ENCODE measurements at regions not wholly inside any gene's neighbourhood (a gene's known extent, or its start where the extent isn't known, plus 50 kb on each side); places are given as distances from the start of the nearest gene placed in this dataset.

DNA sequence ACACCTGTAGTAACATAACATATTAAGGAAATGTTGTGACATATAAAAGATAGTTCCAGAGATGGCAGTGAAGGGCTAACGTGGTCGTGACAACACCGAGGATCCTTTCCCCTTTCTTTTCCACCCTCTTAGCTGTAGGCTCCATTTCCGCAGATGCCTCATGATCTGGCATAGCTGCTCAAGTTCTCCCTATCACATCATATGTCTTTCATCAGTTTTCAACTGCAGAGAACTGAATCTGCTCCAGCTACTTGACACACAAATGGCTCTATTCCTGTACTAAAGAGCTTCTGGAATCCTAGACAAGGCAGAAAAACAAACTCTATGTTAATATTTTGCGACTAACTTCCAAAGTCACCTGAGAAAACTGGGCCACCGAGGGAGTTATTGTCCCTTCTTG, 275.0 kb upstream of the SLCO3A1 start:
- TF ChIP-seq, protein P1, sequence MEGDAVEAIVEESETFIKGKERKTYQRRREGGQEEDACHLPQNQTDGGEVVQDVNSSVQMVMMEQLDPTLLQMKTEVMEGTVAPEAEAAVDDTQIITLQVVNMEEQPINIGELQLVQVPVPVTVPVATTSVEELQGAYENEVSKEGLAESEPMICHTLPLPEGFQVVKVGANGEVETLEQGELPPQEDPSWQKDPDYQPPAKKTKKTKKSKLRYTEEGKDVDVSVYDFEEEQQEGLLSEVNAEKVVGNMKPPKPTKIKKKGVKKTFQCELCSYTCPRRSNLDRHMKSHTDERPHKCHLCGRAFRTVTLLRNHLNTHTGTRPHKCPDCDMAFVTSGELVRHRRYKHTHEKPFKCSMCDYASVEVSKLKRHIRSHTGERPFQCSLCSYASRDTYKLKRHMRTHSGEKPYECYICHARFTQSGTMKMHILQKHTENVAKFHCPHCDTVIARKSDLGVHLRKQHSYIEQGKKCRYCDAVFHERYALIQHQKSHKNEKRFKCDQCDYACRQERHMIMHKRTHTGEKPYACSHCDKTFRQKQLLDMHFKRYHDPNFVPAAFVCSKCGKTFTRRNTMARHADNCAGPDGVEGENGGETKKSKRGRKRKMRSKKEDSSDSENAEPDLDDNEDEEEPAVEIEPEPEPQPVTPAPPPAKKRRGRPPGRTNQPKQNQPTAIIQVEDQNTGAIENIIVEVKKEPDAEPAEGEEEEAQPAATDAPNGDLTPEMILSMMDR (IDR thresholded peaks at IDR 0.05; ENCODE audit: insufficient read depth, low read depth, low read length), result no peak
- no peak for DNase-seq (ENCODE audit: low read depth)
- POLR2A ChIA-PET, result no interaction called here
- CTCF ChIA-PET, result no interaction called here
- Histone ChIP-seq H3K27me3 (ENCODE audit: control insufficient read depth, insufficient read depth, low read length) (no peaks in the 10 kb centered on the region), H3K36me3 (ENCODE audit: control insufficient read depth, insufficient read depth, low read length) (no peaks in the 10 kb centered on the region), H3K4me3 (ENCODE audit: low read depth, low read length) (no peak overlapping the region)

DNA sequence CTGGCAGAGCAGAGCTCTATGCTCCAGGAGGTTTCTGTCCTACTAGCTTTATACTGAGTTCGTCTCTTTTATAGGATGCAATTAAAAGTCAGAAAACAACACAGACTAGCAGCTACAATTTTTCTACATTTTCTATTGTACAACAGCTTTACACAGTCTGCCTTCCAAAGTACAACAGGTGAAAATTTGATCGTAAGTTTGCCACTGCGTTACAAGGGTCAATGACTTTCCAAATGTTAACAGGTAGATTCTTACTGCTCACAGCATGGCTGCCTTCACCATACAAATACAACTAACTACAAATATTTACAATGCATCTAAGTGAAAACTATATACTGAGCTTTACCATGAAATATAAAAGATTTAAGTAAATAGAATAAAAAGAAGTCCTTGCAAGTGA, 268.6 kb upstream of the SLCO3A1 start:
- CTCF ChIA-PET, result no interaction called here
- DNase-seq (ENCODE audit: low read depth), result no peak
- H3K27me3 ChIP-seq (ENCODE audit: control insufficient read depth, insufficient read depth, low read length), result no peaks in the 10 kb centered on the region
- H3K4me3 ChIP-seq (ENCODE audit: low read depth, low read length), result no peak overlapping the region
- no peaks in the 10 kb centered on the region for H3K36me3 ChIP-seq (ENCODE audit: control insufficient read depth, insufficient read depth, low read length)
- TF ChIP-seq, protein P1 (IDR thresholded peaks at IDR 0.05; ENCODE audit: insufficient read depth, low read depth, low read length), result no peak
- POLR2A ChIA-PET, result no interaction called here

DNA sequence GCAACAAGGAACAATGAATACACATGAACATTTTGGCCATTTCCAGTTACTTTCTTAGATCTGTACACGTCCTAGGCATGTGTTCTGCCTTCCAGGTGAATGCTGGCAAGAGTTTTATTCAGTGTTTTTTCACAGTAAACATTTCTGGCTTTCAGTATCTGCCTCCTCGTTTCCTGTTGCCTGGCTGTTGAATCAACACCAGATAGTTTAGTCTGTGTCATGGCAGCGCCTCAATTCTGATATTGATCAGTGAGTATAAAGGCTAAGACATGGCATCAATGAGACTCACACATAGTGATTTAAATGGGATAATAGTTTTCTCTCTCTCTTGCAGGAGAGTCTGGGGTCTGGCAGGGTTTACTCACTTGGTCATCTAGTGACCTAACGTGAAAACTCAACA, 266.9 kb upstream of the SLCO3A1 start:
- no peak for DNase-seq (ENCODE audit: low read depth)
- H3K27me3 ChIP-seq (ENCODE audit: control insufficient read depth, insufficient read depth, low read length), result no peaks in the 10 kb centered on the region
- H3K36me3 ChIP-seq (ENCODE audit: control insufficient read depth, insufficient read depth, low read length), result no peaks in the 10 kb centered on the region
- ChIA-PET CTCF (interaction anchor here (0.7 kb wide), 1 partner anchor 79 kb away, joined by 3 read pairs; no protein-coding TSS in a partner anchor), POLR2A (no interaction called here)
- TF ChIP-seq, protein P1 (IDR thresholded peaks at IDR 0.05; ENCODE audit: insufficient read depth, low read depth, low read length), result no peak
- H3K4me3 ChIP-seq (ENCODE audit: low read depth, low read length), result no peak overlapping the region

DNA sequence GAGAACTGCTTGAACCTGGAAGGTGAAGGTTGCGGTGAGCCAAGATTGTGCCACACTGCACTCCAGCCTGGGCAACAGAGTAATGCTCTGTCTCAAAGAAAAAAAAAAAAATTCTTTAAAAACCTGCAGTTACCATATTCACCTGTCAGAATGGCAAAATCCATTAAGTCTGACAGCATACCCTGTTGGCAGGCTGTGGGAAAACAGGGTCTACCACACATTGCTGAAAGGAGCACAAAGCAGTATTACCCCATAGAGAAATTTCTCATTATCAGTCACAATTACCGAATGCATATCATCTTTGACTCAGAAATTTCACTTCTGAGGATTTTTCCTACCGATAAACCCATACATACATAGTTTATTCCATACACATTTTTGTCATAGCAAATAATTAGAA, 264.1 kb upstream of the SLCO3A1 start:
- H3K36me3 ChIP-seq (ENCODE audit: control insufficient read depth, insufficient read depth, low read length), result no peaks in the 10 kb centered on the region
- no peak overlapping the region for H3K4me3 ChIP-seq (ENCODE audit: low read depth, low read length)
- ChIA-PET CTCF (no interaction called here), POLR2A (no interaction called here)
- TF ChIP-seq, protein P1 (IDR thresholded peaks at IDR 0.05; ENCODE audit: insufficient read depth, low read depth, low read length), result no peak
- no peak for DNase-seq (ENCODE audit: low read depth)
- H3K27me3 ChIP-seq (ENCODE audit: control insufficient read depth, insufficient read depth, low read length), result no peaks in the 10 kb centered on the region

DNA sequence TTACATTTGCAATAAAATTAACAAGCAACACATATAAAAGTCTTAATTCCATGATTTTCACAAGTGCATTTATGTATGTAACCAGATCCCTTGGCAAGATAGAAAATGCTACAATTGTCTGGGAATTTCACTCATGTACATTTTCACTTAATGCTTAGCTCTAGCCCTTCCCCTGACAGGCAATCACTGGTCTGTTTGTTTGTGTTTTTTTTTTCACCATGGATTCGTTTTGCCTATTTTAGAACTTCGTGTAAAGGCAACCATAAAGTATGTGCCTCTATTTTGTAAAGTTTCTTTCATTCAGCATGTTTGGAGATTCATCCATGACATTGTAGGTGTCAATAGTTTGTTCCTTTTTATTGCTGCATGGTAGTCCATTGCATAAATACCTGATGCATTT, 260.9 kb upstream of the SLCO3A1 start:
- no peaks in the 10 kb centered on the region for H3K27me3 ChIP-seq (ENCODE audit: control insufficient read depth, insufficient read depth, low read length)
- TF ChIP-seq, protein P1 (IDR thresholded peaks at IDR 0.05; ENCODE audit: insufficient read depth, low read depth, low read length), result no peak
- DNase-seq (ENCODE audit: low read depth), result no peak
- H3K36me3 ChIP-seq (ENCODE audit: control insufficient read depth, insufficient read depth, low read length), result no peaks in the 10 kb centered on the region
- ChIA-PET POLR2A (no interaction called here), CTCF (no interaction called here)
- no peak overlapping the region for H3K4me3 ChIP-seq (ENCODE audit: low read depth, low read length)
